Stimulated activated CD4-positive, alpha-beta T cell treated with anti-CD3 and anti-CD28 coated beads, TNF-alpha, amount 100 ng/mL, for 4 hours (primary cell): ENCODE measurements at regions not wholly inside any gene's neighbourhood (a gene's known extent, or its start where the extent isn't known, plus 50 kb on each side); places are given as distances from the start of the nearest gene placed in this dataset.
"Not testable (repeated sequence)": the region's sequence is repeated elsewhere in the genome, so short reads cannot be mapped to it uniquely, and the experiment has no call there.

Experiments
- DNase-seq, 3 experiments: peaks; one replicate each; pipeline ENCODE4 v3.0.0-alpha.2; 2020; ENCODE audit warnings: low read depth in 3 of 3

- DNase-seq: no peak
Measured at GRCh38 chr6:43999628-44000027, 127.6 kb downstream of the MRPL14 start.

GRCh38 chr6:43998592-43999243 is 128.5 kb downstream of the MRPL14 start:
- DNase-seq: not testable (repeated sequence)

- DNase-seq: not testable (repeated sequence)
Measured at GRCh38 chr6:43997990-43998585, 129.2 kb downstream of the MRPL14 start.

- no peak for DNase-seq
Measured at GRCh38 chr6:43997345-43997677, 129.9 kb downstream of the MRPL14 start.

- DNase-seq: no peak
Measured at GRCh38 chr6:43996618-43997344, 130.5 kb downstream of the MRPL14 start.

GRCh38 chr6:43995137-43995536 is 132.1 kb downstream of the MRPL14 start:
- DNase-seq: no peak

GRCh38 chr6:43993881-43994523 is 133.2 kb downstream of the MRPL14 start:
- peak in 2 of 3 experiments; percentile 12 to 21 for DNase-seq

- DNase-seq: no peak
Measured at GRCh38 chr6:43992783-43993644, 134.2 kb downstream of the MRPL14 start.

GRCh38 chr6:43992126-43992663 is 135.1 kb downstream of the MRPL14 start:
- DNase-seq: no peak

- DNase-seq: no peak
Measured at GRCh38 chr6:43990627-43991619, 136.3 kb downstream of the MRPL14 start.

GRCh38 chr6:43990275-43990626 is 137.0 kb downstream of the MRPL14 start:
- no peak for DNase-seq

GRCh38 chr6:43989581-43990146 is 137.6 kb downstream of the MRPL14 start:
- DNase-seq: no peak

- DNase-seq: no peak
Measured at GRCh38 chr6:43988801-43989200, 138.5 kb downstream of the MRPL14 start.

GRCh38 chr6:43987838-43988439 is 139.3 kb downstream of the MRPL14 start:
- DNase-seq: no peak

- no peak for DNase-seq
Measured at GRCh38 chr6:43986177-43986825, 141.0 kb downstream of the MRPL14 start.

GRCh38 chr6:43985329-43985728 is 141.9 kb downstream of the MRPL14 start:
- no peak for DNase-seq

- DNase-seq: no peak
Measured at GRCh38 chr6:43984442-43985321, 142.6 kb downstream of the MRPL14 start.

- no peak for DNase-seq
Measured at GRCh38 chr6:43983632-43984031, 143.6 kb downstream of the MRPL14 start.
